Skeletal muscle satellite cell (primary cell): ENCODE measurements at regions not wholly inside any gene's neighbourhood (a gene's known extent, or its start where the extent isn't known, plus 50 kb on each side); places are given as distances from the start of the nearest gene placed in this dataset.

Experiments used
- H3K27me3 ChIP-seq: 2 replicates; pipeline ENCODE4 v1.7.0; 2013; ENCODE audit warnings: low read length; ENCODE audit not compliant: control insufficient read depth, insufficient read depth
- H3K36me3 ChIP-seq: 2 replicates; pipeline ENCODE4 v1.7.0; 2013; ENCODE audit warnings: mild to moderate bottlenecking, control low read depth, low read length; ENCODE audit not compliant: insufficient read depth
- H3K4me1 ChIP-seq: 2 replicates; pipeline ENCODE4 v1.7.0; 2013; ENCODE audit warnings: low read length; ENCODE audit not compliant: control insufficient read depth, insufficient read depth
- H3K4me2 ChIP-seq: 2 replicates; pipeline ENCODE4 v1.7.0; 2013; ENCODE audit warnings: mild to moderate bottlenecking, low read length
- H3K4me3 ChIP-seq: 2 replicates; pipeline ENCODE4 v1.7.0; 2013; ENCODE audit warnings: low read length
- H3K9ac ChIP-seq: 2 replicates; pipeline ENCODE4 v1.7.0; 2013; ENCODE audit warnings: mild to moderate bottlenecking, low read depth, low read length, moderate library complexity
- H3K9me3 ChIP-seq: replicated peaks from 2 replicates; pipeline ENCODE4 v1.7.0; 2013; ENCODE audit warnings: mild to moderate bottlenecking, control low read depth, low read length

- no peaks in the 10 kb centered on the region for H3K27me3 ChIP-seq
- H3K4me1 ChIP-seq, result no peaks in the 10 kb centered on the region
- no peak overlapping the region for H3K4me3 ChIP-seq
- no peaks in the 10 kb centered on the region for H3K36me3 ChIP-seq
- H3K4me2 ChIP-seq, result no peak overlapping the region
- H3K9me3 ChIP-seq, result peaks cover 36% of the 10 kb centered on the region
- H3K9ac ChIP-seq, result no peak overlapping the region
Measured at GRCh38 chr2:2853346-2853745, 522.3 kb upstream of the MYT1L start.

DNA sequence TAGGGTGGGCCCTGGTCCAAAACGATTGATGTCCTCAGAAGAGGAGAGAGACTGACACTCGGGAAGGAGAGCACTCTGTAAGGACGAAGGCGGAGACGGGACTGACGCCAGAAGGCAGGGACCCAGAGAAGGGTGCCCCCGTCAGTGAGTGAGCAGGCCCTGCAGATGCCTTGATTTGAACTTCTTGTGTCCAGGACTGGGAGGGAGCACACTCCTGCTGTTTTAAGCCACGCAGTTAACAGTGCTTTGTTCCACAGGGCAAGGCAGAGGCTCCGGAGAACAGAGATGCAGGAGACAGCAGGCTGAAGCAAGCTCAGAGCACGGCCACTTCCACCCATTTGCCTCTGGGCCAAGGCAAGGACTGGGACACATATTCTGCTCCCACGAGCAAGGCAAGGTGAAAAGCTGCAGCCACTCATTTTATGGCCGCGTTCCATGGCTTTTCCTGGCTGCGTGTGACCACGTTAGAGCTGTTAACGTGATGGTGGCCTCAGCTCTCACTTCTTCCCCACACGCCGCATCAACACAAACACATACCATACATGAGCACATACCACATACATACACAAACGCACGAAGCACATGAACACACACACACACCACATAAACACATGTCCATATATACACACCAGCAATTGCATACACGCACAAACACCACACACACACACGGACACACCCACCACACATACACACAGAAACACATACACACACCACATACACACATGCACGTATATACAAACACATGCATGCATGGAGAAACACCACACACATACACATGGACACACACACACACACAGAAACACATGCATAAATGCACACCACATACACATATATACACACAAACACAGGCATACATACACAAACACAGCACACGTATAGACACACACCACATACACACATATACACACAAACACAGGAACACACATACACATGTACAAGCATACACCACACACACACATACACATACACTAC, 521.0 kb upstream of the MYT1L start:
- Histone ChIP-seq H3K27me3 (no peaks in the 10 kb centered on the region), H3K4me3 (no peak overlapping the region), H3K9me3 (peaks cover 36% of the 10 kb centered on the region), H3K4me2 (no peak overlapping the region), H3K36me3 (no peaks in the 10 kb centered on the region), H3K4me1 (no peaks in the 10 kb centered on the region), H3K9ac (no peak overlapping the region)

- H3K4me3 ChIP-seq, result no peak overlapping the region
Measured at GRCh38 chr2:2851316-2851715, 520.2 kb upstream of the MYT1L start.

DNA sequence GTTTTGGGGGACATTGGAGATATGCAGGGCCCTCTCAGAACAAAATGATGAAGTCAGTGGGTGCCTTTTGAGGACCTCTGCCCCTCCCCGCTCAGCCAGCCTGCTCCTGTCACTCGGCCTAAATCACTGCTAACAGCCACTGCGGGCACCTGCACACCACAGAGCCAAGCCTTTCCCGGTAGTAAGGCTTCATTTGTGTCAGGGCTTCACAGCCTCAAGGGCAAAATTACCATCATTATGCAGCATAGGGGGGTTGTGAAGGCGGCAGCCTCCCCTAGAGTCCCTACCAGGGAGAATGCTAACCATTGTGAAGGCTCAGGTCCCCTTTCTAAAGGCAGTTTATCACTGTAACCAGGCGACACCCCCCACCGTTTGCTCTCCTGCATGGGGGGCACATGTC, 519.8 kb upstream of the MYT1L start:
- H3K36me3 ChIP-seq, result no peaks in the 10 kb centered on the region
- no peak overlapping the region for H3K4me2 ChIP-seq
- no peaks in the 10 kb centered on the region for H3K27me3 ChIP-seq
- H3K9me3 ChIP-seq, result peaks cover 36% of the 10 kb centered on the region
- no peak overlapping the region for H3K4me3 ChIP-seq
- no peaks in the 10 kb centered on the region for H3K4me1 ChIP-seq
- H3K9ac ChIP-seq, result no peak overlapping the region

More at GRCh38 chr2:2851316-2851715, 520.2 kb upstream of the MYT1L start:
- Histone ChIP-seq H3K27me3 (no peaks in the 10 kb centered on the region), H3K9ac (no peak overlapping the region), H3K9me3 (peaks cover 36% of the 10 kb centered on the region), H3K36me3 (no peaks in the 10 kb centered on the region), H3K4me2 (no peak overlapping the region), H3K4me1 (no peaks in the 10 kb centered on the region)

GRCh38 chr2:2850218-2850755, 519.2 kb upstream of the MYT1L start:
- H3K4me2 ChIP-seq, result no peak overlapping the region
- H3K4me3 ChIP-seq, result no peak overlapping the region
- no peaks in the 10 kb centered on the region for H3K36me3 ChIP-seq
- no peaks in the 10 kb centered on the region for H3K27me3 ChIP-seq
- H3K9me3 ChIP-seq, result peaks cover 36% of the 10 kb centered on the region
- no peak overlapping the region for H3K9ac ChIP-seq
- no peaks in the 10 kb centered on the region for H3K4me1 ChIP-seq

DNA sequence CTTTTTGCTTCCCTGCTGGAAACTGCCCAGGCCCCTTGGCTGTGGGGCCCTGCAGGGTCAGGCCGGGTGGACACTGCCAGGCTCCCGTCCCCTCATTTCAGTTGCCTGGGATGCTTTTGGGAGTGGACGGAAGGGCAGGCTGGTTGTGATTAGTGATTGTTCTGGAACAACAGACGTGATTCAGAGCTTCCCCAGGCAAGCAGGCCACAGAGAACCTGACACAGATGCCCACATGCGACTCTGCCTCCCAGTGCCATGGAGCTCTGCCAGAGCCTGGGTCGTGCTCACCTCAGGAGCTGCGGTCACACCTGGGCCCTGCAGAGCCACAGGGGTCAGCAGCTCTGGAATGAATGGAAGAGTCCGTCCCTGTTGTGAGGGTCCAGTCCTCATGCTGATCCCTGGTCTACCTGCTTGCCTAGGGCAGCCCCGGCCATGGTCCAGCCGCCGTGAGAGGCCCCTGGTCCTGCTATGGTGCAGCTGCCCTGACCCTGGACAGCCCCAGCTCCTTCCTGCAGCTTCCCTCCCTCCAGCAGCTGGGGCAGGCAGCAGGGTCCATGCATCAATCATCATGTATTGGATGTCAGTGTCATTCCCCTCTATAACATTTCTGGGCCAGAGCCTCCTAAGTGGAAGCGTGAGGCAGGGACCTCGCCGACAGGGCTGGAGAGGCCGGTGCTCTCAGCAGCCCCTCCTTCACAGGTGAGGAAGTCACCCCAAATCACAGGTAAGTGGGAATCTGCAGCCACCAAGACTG, 518.6 kb upstream of the MYT1L start:
- Histone ChIP-seq H3K4me2 (no peak overlapping the region), H3K9me3 (peaks cover 36% of the 10 kb centered on the region), H3K9ac (no peak overlapping the region), H3K36me3 (no peaks in the 10 kb centered on the region), H3K27me3 (no peaks in the 10 kb centered on the region), H3K4me3 (no peak overlapping the region), H3K4me1 (no peaks in the 10 kb centered on the region)

DNA sequence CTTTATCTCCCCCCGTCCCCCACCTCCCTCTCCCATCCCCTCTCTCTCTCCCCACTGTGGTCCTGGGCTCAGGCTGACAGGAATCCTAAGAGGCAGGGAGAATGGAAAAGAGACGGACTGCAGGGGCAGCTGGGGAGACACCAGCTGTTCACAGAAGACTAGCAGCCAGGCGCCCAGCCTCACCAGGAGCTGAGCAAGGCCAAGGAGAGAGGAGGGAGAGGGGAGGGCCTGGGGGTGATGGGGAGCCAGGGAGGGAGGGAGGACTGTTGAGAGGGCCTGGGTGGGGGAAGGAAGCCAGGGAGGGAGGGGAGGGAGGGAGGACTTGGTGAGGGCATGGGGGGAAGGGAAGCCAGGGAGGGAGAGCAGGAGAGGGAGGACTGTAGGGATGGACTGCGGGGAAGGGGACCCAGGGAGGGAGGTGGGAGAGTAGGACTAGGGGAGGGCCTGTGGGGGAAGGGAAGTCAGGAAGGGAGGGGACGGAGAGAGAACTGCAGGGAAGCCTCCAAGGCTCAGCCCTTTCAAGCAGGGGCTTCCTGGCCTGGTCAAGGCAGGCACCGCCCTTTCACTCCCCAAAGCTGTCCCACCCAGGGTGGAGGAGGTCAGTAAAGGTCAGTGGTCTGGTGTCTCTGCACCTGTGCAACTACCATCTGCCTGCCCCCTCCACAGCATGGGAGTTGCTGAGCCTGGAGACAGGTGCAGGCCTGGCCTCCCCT, 517.7 kb upstream of the MYT1L start:
- Histone ChIP-seq H3K9me3 (peaks cover 43% of the 10 kb centered on the region), H3K27me3 (no peaks in the 10 kb centered on the region), H3K4me3 (no peak overlapping the region), H3K4me1 (no peaks in the 10 kb centered on the region), H3K9ac (no peak overlapping the region), H3K36me3 (no peaks in the 10 kb centered on the region), H3K4me2 (no peak overlapping the region)

GRCh38 chr2:2848198-2848597, 517.1 kb upstream of the MYT1L start:
- H3K9ac ChIP-seq, result no peak overlapping the region
- no peak overlapping the region for H3K4me2 ChIP-seq
- no peaks in the 10 kb centered on the region for H3K27me3 ChIP-seq
- no peaks in the 10 kb centered on the region for H3K4me1 ChIP-seq
- H3K4me3 ChIP-seq, result no peak overlapping the region
- H3K36me3 ChIP-seq, result no peaks in the 10 kb centered on the region
- H3K9me3 ChIP-seq, result peaks cover 39% of the 10 kb centered on the region

DNA sequence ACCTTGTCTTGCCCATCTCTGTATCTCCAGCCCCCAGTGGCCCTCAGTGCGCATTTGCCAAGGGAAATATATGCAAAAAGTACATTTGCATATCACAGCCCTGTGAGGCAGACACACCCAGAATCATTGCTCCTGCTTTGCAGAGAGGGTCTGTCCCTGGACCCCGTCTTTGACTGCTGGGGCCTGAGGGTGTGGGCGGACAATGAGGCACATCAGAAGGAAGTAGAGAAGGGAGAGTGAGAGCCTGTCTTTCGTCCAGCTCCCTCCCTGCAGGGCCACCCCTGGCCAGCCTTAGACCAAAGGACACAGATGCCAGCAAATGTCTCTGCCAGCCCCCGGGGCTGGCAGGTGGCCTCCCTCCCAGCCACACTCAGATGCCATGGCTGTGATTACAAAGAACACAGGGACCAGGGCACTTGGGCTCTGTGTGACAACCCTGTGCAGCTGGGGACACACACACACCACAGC, 516.2 kb upstream of the MYT1L start:
- H3K4me2 ChIP-seq, result no peak overlapping the region
- peaks cover 32% of the 10 kb centered on the region for H3K9me3 ChIP-seq
- no peaks in the 10 kb centered on the region for H3K27me3 ChIP-seq
- H3K9ac ChIP-seq, result no peak overlapping the region
- H3K4me1 ChIP-seq, result no peaks in the 10 kb centered on the region
- H3K36me3 ChIP-seq, result no peaks in the 10 kb centered on the region
- no peak overlapping the region for H3K4me3 ChIP-seq

DNA sequence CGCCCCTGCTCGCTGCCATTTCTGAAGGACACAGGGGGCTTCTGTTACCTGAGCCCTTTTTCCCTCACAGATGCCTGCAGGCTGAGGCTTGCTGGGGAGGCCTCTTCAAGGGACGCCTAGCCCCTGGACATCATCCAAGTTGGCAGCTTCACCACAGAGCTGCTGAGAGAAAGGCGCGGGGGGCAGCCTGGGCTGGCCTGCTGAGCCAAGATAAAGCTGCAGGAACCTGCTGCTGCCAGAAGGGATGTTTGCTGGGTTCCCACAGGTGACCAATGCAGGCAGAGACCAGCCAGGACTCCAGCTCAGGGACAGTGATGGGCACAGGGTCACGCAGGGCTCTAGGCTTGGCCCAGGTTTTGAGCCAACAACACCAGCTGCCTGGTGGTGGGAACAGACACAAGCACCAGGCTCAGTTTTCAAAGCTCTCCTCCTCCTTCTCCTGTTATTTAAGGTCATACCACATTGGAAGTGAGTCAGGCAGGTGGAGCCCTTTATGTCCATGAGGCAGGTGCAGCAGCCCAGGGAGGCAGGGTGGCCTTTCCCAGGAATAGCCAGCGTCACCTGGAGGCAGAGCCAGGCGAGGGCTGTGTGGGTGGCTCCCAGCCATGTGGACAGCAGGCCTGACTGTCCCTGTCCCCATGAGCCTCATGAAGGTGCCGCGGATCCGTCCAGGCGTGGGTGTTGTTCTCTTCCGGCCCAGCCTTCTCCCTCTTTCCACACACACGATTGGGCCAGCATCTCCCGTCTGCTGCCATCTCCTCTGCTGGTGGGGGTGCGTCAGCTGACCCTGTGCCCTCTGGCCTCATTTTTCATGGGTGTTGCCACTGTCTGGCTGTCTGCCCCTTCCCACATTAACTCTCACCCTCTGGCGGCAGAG, 515.5 kb upstream of the MYT1L start:
- H3K4me1 ChIP-seq, result no peaks in the 10 kb centered on the region
- no peaks in the 10 kb centered on the region for H3K36me3 ChIP-seq
- H3K4me2 ChIP-seq, result no peak overlapping the region
- H3K4me3 ChIP-seq, result no peak overlapping the region
- H3K27me3 ChIP-seq, result no peaks in the 10 kb centered on the region
- no peak overlapping the region for H3K9ac ChIP-seq
- peaks cover 25% of the 10 kb centered on the region for H3K9me3 ChIP-seq
